Stimulated activated CD4-positive, alpha-beta T cell treated with anti-CD3 and anti-CD28 coated beads, Interleukin-4, amount 100 ng/mL, for 24 hours (primary cell): ENCODE measurements at regions not wholly inside any gene's neighbourhood (a gene's known extent, or its start where the extent isn't known, plus 50 kb on each side); places are given as distances from the start of the nearest gene placed in this dataset.

ENCODE experiments used
- DNase-seq: peaks from one replicate; pipeline ENCODE4 v3.0.0-alpha.2; 2020

DNA sequence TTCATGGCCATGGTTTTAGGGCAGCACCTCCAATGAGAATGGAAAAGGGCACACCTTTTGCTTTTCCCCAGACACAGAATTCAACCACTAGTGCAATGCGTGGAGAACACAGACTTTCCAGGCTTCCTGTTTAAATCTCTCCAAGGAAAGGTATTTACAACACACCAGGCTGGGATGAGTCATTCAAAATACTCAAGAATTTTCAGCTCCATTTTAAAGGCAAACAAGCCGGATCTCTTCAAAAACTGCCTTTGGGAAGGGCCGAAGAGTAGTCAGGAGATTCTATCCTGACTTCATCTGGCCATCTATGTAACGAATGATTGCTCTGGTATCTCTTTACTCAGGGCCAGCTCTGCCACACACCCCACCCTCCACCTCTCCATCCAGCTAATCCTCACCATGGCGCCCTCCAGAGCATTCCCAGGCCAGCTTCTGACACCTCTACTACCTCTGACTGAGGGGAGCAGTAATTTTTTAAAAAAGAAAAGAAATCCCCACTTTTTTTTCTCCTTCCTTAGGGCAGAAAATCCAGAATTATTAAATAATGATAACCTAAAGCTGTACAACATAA is 254.6 kb downstream of the LY86 start:
- DNase-seq, result no peak

DNA sequence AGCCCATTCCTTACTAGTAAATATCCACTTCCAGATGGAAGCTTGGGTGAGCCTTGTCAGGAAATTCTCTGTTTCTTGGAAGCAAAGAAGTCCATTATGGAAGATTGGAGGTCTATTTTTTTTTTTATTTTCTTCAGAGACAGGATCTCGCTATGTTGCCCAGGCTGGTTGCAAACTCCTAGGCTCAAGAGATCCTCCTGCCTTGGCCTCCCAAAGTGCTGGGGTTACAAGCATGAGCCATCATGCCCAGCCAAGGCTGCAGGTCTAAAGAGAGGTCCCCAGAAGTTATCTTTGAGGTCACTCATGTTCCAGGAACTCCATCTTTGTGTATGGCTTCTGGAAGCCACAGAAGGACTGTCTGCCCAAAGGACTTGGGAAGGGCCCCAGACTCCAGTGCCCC is 255.3 kb downstream of the LY86 start:
- DNase-seq, result no peak

DNA sequence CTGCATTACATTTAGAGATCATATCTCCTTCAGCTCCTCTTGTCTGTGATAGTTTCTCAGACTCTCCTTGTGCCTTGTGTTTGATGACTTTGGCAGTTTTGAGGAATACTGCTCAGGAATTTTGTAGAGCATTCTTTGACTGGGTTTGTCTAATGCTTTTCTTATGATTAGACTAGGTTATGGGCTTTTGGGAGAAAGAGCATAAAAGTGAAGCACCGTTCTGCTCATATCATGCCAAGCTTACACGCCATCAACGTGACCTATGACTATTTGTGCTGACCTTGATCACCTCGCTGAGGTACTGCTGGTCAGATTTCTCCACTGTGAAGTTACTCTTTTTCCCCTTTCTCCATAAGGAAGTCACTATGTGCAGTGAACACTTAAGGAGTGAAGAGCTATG is 256.0 kb downstream of the LY86 start:
- no peak for DNase-seq

DNA sequence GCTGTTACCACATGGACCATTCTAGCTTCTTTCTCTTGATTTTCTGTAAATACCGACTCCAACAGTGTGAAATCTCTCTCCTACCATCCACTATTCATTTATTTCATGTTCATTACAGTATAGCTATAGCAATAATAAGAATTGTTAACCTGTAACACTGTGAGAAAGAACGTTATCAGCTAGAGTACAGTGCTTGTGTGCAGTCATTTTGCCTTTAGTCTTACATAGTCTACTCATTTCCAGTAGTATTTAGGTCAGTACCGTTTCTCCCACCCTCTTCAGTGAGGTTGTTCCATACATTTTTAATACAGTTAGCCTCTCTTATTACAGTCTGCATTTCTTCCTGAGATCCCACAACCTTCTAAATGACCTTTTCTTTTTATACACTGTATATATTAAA is 257.1 kb downstream of the LY86 start:
- no peak for DNase-seq

- no peak for DNase-seq
Measured at GRCh38 chr6:6847591-6847990, 259.1 kb downstream of the LY86 start.

DNA sequence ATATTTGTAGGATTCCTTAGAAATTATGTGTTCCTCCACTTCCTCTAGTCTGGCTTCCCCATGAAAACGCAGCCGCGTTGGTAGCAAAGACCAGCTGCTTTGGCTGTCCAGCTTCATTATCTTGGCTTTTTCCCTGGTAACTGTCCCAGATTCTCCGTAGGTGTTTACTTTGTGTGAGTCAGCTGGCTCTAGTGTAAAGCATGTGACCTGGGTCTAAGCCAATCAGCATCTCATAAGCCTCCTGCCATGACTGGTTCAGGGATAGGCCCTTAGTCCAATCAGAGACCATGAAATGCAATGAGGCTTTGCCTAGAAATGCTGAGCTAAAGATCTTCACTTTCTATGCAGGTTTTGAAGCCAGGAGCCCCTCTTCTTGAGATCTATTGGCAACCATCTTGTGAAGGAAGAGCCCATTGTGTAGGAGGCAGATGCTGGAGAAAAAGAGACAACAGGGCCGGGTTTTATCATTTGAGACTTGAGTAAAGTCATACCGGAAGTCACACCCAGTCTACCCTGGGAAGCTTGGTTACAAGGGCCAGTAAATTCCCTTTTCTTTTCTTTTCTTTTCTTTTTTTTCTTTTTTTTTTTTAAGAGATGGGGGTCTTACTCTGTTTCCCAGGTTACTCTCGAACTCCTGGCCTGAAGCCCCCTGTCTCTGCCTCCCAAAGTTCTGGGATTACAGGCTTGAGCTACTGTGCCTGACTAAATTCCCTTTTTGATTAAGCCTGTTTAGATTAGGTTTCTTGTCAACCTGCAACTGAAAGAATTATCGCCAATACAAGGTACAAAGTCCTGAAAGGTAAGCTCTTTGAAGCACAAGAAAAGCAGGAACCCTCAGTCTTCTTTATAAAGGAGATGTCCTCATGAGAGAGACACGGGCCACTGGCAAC is 256.5 kb upstream of the RREB1 start:
- no peak for DNase-seq

DNA sequence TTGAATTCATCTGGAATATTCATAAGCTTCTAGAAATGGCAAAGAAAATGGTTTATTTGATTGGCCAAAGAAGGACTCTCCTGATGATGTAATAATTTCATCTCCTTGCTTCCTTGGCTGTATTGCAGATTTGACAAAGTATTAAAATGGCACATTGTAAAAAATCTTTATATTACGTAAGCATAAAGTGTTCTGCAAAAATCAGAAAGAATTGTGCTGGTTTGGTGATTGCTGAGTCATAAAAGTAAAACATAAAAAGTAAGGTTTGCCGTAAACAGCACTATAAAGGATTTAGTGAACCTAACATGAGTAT is 255.9 kb upstream of the RREB1 start:
- no peak for DNase-seq

GRCh38 chr6:6856538-6857523 is 250.9 kb upstream of the RREB1 start:
- peak; percentile 61 for DNase-seq

DNA sequence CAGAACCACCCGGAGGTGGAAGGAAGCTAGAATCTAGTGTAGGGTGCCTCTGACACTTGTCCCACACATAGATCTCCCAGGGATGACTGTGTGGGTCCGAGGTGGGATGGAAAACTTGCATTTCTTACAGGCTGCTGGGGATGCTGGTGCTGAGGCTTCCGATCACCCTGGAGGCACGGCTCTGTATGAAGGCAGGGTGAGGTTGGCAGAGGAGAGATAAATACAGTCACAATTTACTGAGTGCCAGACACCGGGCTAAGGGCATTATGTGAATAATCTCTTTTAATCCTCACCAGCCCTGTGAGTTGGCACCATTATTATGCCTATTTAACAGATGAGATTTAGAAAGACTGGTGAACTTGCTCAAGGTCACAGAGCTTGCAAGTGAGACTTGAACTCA is 250.2 kb upstream of the RREB1 start:
- no peak for DNase-seq

DNA sequence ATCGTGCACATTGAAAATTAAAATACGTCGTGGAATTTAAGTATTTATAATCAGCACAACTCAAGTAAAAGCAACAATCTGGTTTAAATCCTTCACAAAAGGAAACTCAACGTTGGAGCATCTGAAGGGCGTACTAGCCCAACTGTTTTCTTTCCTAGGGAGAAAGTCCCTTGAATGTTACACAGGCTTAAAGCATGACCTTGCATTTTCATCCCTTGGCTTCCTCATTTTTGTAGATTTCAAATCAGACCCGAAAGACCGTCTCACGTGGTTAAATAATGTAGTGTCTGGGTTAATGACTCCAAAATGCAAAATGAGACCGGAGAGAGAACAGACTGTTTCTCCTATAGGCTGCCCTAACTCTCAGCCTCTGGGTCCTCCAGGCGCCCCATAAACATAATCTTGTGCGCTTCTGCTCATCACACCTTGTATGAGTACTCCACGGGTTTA is 249.2 kb upstream of the RREB1 start:
- no peak for DNase-seq

GRCh38 chr6:6859105-6859504 is 248.7 kb upstream of the RREB1 start:
- no peak for DNase-seq

DNA sequence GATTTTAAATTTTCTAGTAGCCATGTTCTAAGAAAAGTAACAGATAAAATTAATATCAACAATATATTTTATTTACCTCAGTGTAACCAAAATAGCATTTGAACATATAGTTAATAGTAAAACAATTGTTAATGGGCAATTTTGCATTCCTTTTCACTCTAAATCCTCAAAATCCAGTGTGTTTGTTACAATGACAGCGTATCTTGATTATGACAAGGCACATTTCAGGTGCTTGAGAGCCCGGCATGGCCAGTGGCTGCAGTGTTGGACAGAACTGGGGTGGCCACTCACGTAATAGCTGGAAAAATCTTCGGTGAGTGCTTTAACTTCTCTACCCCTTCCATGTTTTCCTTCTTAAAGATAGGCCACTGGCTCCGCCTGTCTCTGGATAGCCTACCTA is 248.0 kb upstream of the RREB1 start:
- DNase-seq, result no peak

- DNase-seq, result no peak
Measured at GRCh38 chr6:6860863-6861262, 246.9 kb upstream of the RREB1 start.

DNA sequence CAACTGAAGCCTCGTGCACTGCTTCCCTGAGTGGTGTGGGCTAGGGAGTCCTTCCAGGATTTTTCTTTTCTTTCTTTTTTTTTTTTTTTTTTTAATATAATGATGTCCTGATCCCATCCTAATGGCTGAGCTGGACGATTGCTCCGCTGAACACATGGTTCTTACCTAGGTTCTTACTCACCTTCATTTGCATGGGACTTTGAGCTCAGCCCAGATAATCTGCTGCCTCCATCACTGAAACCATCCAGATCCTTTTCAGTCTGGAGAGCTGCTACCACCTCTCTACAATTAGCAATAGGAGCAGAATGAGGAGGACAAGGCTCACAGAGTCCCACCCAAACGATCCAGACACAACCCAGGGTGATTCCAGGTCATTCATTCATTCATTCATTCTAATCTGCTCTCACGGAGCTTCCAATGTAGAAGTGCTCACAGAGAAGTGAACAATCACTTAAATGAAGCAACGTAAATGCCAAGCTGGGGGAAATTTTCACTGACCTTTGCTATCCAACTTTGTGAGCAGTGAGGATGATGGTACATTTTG is 246.3 kb upstream of the RREB1 start:
- DNase-seq, result no peak

GRCh38 chr6:6861995-6862394 is 245.8 kb upstream of the RREB1 start:
- no peak for DNase-seq

DNA sequence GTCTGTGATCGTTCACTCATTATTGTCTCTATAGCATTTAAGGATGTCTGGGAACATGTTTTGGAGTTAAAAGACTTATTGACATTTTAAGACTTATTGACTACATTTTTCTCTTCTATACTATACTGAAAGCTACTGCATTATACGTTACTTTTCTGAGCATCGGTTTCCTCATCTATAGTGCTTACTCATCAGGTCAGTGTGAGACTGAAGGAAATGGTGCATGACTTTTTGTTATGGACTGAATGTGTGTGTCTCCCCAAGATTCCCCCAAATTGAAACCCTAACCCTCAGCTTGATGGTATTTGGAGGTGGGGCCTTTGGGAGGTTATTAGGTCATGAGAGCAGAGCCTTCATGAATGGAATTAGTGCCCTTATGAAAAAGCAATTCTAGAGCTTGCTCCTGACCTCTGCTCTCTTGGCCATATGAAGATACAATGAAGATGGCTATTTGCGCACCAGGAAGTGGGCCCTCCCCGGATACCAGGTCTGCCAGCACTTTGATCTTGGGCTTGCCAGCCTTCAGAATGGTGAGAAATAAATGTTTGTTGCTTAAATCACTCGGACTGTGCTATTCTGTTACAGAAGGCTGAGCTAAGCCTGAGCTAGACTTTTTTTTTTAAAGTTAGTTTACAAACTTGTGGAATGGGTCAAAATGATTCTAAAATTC is 243.7 kb upstream of the RREB1 start:
- no peak for DNase-seq

GRCh38 chr6:6865611-6866010 is 242.2 kb upstream of the RREB1 start:
- DNase-seq, result no peak

- no peak for DNase-seq
Measured at GRCh38 chr6:6866656-6867403, 240.9 kb upstream of the RREB1 start.

- DNase-seq, result no peak
Measured at GRCh38 chr6:6867404-6867799, 240.4 kb upstream of the RREB1 start.

DNA sequence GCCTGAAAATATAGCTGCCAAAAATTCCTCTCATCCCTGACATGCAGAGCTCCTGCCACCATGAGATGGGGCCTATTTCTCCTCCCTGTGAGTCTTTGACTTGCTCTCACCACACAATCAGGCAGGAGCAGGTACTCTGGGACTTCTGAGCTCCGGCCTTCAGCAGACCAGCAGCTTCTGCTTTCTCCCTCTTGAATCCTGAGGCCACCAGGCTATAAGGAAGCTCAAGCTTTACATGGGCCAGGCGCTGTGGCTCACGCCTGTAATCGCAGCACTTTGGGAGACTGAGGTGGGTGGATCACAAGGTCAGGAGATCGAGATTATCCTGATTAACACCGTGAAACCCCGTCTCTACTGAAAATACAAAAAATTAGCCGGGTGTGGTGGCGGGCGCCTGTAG is 238.7 kb upstream of the RREB1 start:
- no peak for DNase-seq

GRCh38 chr6:6870921-6871320 is 236.8 kb upstream of the RREB1 start:
- DNase-seq, result no peak
